IPS-NIHi7 (cell line): ENCODE measurements at regions not wholly inside any gene's neighbourhood (a gene's known extent, or its start where the extent isn't known, plus 50 kb on each side); places are given as distances from the start of the nearest gene placed in this dataset.
A peak's percentile ranks its signal among the peaks of the same experiment; 100 is the strongest.

Source experiments
- DNase-seq: peaks from one replicate; pipeline ENCODE4 v3.0.0; 2012; ENCODE audit warnings: mixed read lengths; ENCODE audit errors: extremely low spot score

DNA sequence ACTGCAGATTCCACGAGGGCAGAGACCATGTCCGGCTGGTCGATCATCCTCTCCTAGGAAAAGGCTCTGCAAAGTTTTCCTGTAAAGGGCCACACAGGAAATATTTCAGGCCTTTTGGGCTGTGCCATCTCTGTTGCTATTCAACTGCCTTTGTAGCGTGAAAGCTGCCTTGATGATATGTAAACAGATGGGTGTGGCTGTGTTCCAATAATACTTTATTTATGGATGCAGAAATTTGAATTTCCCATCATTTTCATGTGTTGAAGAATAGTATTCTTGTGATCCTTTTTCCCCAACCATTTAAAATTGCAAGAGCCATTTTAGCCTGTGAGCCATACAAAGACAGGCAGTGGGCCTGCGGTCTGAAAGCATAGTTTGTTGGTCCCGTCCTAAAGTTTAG, 950.7 kb upstream of the RBFOX1 start:
- DNase-seq, result no peak

DNA sequence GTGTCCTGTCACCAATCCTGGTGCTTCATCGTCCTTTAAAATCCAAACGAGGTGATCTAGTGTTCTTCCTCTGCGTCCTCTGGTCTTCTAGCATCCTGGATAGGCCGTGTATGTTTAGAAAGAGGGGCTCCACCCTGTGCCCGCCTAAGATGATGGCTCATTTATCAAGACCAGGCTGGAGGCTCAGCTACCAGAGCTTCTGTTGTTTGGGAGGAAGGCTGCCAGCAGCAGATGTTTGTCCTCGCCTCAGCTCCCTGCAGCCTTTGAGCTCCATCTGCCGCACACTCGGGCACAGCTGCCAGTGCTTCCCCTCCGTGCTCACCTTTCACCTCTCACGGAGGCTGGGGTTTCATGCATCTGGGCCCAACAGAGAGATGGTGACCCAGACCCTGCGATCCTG, 954.7 kb upstream of the RBFOX1 start:
- no peak for DNase-seq

DNA sequence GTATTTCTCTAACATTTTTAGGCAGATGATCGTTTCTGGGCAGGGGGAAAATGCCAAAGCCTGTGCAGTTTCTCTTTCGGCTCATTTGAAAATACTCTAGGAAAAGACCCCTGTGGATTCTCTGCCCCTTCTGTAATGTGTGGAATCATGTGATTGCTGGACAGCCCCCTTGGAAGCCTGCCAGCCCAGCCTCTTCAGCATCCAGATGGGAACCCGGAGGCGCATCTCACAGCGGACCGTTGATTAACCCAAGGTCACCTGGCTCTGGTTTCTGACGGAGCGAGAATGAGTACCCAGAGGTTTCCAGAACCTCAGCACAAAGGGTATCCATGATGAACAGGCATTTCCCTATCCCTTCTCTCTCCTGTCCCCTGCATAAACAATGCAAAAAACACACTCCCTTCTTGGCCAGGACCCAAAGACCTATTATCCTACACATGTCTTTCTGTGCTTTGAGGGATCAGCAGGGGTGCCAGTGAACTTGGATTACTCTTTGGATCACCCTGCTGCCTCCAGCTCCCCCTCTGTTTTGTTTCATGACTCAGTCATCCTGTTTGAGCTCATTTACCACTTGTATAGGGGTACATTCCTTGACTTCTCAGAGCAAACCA, 957.1 kb upstream of the RBFOX1 start:
- DNase-seq, result no peak

DNA sequence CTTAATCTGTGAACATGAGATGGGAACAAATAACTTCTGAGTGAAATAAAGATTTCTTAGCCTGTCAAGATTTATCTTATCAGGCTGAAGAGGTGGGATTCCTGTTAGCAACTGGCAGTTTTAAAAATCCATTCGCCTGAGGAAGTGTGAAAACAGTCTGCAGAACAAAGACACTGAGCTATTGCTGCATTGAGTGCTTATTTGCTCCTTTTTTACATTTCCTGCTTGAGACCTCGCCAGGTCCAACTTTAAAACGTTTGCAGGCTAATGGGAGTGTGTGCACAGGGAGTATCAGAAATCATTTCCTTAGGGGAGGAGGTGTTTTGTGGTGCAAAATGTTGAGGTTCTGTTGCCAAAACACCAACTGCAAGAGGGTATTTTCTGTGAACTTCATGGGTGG, 957.8 kb upstream of the RBFOX1 start:
- no peak for DNase-seq

DNA sequence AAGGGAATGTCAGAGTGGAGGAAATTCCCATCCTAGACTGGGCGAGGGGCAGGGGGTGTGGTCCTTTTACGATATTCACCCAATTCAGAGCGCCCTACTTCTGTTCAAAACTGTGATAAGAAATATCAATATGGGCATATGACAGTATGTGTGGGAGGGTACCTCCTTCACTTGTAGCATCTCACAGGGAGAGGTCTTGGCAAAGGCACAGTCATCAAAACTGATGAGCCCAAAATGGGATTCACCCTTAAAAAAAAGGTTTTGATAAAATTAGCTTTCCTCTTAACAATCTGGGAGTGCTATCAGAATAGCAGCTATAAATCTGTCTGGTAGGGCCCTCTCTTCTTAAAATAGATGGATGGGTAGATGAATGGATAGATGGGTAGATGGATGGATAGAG, 967.8 kb upstream of the RBFOX1 start:
- no peak for DNase-seq

DNA sequence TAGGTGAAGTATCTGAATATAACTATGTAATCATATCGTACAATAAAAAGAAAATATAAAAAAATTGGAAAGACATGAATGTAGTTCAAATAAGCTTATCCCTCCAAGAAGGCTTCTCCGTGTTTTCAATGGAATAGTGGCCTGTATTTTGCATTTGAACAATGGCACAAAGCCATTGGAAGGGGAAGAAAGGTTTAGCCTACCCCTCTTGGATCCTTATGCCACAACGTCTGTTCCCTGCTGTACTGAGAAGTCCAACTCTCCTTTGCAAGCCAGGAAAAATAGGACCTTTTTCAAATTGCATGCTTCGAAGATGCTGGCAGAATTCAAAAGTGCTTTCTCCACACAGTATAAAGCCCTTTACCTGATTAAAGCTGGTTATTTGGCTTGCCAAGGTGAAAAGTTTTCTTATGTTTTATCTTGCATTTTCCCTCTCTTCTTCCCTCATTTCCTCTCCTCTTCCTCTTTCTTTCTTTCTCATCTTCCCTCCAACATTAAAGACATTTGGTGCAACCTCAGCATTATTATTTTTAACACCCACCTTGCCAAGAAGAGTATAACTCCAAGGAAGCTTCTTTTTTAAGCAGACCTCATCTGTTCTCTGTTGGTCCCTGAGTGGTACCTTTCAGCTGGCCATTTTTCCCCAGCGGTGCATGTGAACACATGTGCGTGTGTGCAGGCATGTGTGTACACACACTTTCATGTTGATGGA, 968.6 kb upstream of the RBFOX1 start:
- no peak for DNase-seq

DNA sequence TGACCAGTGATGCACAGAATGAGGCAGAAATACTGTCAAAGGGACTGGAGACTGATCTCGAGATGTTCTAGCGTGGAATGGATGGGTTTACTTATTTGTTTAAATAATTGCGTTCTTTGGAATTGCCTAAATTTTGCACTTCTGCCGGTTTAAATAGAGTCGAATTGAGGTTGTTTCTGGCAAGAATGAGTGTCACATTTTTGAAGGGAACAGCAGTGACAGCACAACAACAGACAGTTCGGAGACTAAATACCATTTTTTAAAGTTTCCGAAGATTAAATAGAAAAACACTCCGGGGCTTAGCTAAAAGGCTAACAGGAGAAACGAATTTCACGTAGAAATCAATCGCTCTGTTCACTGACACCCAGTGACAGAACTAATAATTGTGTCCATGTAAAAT, 969.2 kb upstream of the RBFOX1 start:
- no peak for DNase-seq

DNA sequence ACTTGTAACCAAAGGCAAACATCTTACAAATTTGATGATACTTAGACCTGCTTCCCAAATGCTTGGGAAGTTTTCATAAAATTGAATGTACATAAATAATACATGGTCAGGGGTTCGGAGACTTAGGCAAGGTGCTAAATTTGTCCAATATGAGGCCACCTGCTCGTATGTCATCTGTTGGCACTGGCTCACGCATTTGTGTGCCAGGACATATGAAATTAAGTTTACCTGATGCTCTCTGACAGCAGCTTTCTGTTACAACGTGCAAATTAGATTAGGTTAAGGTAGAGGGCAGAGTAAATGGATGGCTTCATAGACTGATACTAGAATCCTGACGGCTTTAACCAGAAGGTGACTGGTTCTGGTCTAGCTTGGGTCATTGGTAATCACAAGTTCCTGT, 970.3 kb upstream of the RBFOX1 start:
- no peak for DNase-seq

DNA sequence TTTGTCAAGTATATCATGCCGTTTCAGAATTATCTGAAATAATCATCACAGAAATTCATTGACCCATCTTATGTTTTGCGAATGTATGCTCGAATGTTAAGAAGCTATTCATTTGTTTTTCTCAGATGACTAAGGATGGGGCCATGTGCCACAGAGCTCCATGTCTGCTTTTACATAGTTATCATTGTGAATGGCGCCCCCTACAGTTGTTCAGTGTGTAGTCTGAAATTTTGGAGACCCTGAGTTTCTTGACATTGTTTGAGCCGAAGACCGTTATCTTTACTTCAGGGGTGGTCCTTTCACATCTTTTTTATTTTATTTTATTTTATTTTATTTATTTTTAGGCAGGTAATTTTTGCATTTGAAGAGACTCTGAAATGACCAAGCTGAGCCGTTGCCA, 972.0 kb upstream of the RBFOX1 start:
- DNase-seq, result no peak

DNA sequence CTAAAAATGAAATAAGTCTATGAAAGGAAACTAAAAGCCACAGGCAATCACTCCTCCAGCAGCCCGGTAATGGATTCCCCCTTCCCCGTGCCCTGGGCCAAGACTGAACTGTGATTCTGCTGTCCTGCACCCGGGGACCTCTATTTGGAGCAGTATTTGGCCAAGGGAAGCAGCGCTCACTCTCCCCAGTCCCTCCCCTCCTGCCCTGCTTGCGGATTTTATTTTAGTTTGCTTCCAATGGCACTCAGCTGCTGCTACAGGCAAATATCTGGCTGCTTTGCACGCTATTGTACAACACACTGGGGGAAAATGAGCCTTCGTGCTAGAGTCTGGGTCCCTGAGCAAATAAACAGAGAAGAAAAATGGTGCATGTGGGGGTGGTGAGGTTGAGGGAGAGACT, 975.7 kb upstream of the RBFOX1 start:
- DNase-seq, result no peak

DNA sequence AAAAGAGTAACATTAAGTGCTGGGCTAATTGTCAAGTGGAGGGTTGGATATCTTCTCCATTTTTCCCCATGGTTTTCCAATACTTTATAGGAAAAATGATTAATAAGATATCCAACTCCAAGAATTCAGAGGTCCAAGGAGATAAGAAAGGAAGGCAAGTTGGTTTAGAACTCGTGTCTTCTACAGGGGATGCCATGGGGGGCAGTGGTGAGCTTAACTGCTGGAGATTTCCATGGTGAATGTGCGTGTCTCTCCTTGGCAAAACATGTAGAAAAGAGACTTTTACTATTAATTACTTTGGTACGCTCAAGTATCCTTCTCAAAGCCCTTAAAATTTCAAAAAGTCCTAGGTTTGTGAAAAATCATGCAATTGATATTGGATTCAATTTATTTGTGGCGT, 982.9 kb upstream of the RBFOX1 start:
- DNase-seq, result no peak

DNA sequence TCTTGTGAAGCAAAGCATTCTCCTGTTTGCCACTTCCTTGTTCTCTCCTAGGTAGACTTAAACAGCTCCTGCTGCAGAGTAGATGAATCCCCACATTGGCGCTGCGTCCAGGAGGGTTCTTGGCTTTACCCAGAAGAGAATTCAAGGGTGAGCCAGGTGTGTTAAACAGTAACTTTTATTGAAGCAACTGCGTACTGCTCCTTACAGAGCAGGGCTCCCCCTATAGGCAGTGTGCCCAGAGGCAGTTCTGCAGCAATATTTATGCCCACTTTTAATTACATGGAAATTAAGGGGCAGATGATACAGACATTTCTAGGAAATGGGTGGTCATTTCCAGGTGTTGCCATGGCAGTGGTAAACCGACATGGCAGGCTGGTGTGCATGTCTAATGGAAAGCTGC, 987.6 kb upstream of the RBFOX1 start:
- DNase-seq, result no peak

DNA sequence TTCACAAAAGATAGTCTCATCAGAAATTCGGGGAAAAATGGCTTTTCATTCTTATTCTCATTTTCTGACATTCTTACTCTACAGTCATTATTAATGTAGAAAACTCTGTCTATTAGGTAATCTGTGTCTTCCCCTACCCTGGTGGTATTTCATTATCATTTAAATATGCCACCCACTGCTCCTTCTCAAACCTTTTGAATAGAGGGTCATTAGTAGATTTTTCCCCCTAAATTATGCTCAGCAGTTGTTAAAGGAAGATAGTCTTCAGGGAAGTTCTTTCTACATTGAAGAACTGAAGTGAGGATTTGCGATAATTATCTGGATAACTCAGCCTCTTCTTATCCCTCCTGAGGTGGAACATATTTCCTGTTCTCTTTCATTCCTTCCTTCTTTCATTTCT, 989.5 kb upstream of the RBFOX1 start:
- no peak for DNase-seq

DNA sequence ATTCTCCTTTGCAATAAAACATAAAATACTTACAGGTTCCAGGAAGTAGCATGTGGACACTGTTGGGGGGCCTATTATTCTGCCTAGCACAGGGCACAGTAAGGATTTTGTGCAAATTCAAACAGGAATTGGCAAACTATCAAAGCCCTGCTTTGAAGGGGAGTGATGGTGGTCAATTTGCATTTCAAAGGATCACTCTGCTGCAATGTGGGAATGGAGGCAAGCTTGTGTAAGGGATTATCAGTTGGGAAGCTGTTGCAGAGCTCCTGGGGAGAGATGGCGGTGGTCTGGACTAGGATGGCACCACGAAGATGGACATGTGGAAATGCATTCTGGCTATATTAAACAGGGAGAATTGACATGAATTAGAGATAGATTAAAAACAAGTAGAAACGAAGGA, 990.7 kb upstream of the RBFOX1 start:
- DNase-seq, result no peak

DNA sequence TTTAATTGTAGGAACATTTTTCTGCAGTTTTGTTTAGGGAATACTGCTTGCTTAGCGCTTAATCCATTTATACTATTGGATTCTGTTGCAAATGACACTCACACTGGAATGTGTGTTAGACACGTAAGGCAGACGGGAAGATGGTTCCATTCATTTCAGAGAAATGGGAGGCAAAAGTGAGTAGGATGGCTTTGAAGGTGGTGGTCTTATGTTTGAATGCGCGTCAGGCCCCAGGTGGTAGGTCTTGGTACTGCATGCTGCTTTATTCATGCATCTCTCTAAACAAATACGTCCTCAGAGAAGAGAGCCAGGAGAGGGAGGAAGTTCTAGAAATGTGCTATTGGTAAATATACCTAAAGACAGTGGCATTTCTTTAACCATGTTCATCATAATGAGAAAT, 997.6 kb upstream of the RBFOX1 start:
- peak; percentile 34 for DNase-seq

DNA sequence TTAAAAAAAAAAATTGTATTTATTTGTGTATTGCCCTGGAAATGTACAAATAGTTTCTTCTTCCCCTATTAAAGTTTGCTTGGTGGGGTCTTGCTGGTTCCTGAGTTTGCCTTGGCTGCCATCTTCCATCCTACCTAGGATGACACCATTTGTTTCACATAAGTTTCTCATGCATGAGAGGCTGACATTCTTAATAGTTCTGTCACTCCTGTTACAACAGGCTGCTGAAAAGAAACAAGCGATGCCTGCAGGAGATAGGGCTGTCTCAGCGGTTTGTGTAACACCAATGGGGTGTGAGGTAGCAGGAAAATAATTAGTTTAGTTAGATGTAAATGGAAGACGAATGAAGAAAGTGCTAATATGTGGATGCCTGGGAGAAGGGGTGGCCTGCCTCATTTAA, 1000.9 kb upstream of the RBFOX1 start:
- no peak for DNase-seq

DNA sequence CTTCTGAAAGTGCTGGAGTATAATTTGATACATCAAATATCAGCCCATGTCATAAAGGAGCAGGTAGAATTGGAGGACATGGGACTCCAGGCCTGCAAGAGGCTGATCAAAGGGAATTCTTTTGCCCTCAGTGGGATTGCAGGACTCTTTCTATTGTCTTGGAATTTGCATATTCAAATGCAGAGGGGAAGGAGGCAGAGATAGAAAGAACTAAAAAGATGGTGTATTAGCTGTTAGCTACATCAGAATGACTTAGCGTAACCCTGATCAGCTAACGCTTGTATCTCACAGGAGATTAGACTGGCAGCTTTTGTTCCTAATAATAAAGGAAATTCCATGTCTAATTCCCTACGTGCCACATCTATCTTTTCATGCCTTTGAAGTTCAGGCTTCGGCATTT, 1014.7 kb upstream of the RBFOX1 start:
- no peak for DNase-seq

DNA sequence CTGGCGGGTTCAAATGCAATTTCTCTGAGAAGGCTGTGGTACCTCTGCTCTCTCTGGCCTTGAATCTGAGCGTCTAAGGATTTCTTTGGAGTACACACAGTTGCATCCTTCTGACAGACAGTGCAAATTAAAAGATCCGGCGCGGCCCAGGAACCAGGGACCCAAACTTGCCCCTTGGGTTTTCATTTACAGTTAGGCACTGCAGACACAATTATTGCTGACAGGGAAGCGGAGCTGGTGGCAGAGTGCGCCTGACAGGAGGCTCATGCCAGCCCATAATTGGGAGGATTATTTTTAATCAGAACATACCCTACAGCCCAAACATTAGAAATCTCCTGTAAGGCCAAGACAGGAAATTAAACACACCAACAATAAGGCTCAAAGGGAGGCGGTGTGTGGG, 1023.4 kb upstream of the RBFOX1 start:
- DNase-seq, result no peak

DNA sequence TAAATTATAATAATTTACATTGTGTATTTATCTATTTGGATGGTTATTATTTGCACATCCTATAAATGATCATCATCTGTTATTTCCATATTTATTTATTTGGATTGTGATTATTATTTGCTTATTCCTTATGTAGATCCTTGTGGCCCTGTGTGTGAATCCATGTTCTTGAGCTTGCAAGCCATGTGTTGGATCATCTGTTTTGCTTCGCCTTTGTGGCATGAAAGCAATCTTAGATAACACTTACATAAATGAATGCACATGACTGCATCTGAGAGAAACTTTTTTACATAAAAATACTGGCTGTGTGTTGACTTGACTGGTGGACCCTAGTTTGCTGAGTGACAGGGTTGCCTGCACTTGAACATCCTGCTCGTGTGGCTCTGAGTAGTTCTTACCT, 1024.5 kb upstream of the RBFOX1 start:
- no peak for DNase-seq

DNA sequence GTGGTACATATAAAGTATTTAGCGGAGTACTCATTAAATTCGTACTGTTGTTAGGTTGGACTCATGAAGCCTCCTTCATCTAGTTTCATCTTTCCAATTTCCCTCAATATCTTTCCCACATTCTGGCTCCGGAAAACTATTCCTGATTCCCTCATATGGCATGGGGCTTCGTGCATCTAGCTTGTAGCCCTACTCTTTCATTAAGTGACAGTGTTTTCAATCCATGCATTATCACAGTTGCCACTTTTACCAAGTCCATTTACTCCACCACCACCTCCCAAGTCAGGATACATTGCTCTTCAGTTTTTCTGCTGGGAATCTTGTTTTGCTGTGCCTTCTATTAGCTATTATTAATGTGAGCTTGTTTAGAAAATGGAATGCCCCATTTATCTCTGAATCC, 1032.1 kb upstream of the RBFOX1 start:
- no peak for DNase-seq

DNA sequence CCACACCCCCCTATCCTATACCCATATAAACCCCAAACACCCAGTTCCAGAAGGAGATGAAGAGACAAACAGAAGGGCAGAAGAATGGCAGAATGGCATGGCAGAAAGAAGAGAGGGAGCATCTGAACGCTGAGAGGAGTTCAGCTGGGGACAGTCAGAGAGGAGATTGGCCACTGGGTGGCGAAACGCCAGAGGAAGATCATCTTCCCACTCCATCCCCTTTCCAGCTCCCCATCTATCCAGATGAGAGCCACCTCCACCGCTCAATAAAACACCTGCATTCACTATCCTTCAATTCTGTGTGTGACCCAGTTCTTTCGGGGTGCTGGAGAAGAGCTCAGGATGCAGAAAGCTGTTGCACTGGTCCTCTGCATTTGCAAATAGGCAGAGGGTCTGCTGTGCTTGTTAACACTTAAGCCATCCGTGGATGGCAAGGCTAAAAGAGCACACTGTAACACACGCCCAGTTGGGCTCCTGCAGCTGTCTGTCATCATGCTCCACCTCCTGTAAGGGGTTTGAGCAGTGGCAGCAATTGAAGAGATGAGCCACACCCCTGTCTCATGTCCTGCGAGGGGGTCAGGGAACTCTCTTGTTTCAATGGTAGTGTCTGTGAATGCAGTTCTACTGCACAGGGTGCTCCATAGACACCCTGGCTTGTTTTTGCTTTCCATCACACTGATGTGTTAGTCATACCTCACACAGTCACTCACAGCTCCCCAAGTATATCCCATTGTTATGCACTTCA, 1034.8 kb upstream of the RBFOX1 start:
- DNase-seq, result no peak

DNA sequence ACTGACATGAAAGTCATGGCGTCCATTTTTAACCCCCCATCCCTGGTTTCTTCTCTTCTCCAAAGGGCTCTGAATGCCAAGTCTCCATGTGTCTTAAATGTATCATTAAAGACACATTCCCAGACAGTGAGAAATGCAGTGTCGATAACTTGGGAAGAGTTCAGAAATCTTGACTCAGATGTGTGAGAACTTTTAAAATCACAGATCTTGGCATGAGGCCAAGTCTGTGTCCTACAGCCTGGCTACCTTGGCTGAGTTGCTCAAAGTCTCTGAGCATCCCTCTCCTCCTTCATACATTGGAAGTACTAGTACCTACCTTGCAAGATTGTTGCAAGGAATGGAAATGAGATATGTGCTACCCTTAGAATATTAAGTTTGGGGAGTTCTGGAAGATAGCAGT, 1046.5 kb upstream of the RBFOX1 start:
- no peak for DNase-seq

DNA sequence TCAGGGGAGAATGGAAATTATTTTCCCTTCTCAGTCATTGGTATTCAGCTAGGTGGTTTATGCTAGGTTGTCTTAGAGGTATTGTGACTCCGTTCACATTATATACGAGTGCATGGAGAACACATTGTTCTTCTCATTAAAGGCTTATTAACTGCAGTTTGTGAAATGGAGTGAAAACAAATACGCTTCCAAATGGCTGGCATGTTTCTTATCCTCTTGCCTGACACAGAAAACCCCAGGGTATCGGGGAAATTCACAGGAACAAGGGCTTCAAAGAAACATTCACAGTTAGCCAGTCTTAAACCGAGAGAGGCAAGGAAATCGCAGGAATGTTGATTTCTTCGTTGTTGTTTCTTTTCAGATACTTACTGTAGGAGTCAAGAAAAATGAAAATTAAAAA, 1047.9 kb upstream of the RBFOX1 start:
- DNase-seq, result no peak
